ENCODE measurements at regions not wholly inside any gene's neighbourhood (a gene's known extent, or its start where the extent isn't known, plus 50 kb on each side); places are given as distances from the start of the nearest gene placed in this dataset.

DNA sequence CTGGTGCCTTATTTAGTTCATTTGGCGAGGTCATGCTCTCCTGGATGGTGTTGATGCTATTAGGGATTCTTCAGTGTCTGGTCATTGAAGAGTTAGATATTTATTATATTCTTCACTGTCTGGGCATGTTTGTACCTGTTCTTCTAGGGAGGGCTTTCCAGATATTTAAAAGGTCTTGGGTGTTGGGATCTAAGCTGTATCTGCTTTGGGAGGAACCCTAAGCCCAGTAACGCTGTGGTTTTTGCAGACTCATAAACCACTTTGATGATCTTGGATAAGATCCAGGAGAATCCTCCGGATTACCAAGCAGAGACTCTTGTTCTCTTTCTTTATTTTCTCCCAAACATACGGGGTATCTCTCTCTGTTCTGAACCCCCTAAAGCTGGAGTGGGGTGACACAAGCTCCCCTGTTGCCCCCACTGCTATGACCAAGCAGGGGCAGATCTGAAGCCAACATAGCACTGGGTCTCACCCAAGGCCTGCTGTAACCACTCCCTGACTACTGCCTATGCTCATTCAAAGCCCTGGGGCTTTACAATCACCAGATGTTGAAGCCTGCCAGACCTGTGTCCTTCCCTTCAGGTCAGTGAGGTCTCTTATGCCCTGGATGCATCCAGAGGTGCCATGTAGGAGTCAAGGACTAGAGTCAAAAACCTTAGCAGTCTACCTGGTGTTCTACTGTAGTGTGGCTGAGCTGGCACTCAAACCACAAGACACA is 187.6 kb downstream of the GUCY2F start:
- TF ChIP-seq, protein P1, sequence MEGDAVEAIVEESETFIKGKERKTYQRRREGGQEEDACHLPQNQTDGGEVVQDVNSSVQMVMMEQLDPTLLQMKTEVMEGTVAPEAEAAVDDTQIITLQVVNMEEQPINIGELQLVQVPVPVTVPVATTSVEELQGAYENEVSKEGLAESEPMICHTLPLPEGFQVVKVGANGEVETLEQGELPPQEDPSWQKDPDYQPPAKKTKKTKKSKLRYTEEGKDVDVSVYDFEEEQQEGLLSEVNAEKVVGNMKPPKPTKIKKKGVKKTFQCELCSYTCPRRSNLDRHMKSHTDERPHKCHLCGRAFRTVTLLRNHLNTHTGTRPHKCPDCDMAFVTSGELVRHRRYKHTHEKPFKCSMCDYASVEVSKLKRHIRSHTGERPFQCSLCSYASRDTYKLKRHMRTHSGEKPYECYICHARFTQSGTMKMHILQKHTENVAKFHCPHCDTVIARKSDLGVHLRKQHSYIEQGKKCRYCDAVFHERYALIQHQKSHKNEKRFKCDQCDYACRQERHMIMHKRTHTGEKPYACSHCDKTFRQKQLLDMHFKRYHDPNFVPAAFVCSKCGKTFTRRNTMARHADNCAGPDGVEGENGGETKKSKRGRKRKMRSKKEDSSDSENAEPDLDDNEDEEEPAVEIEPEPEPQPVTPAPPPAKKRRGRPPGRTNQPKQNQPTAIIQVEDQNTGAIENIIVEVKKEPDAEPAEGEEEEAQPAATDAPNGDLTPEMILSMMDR (IDR thresholded peaks at IDR 0.05): no peak
- TF ChIP-seq POLR2A (IDR thresholded peaks at IDR 0.05): no peak
- Histone ChIP-seq H3K9me3 (no peaks in the 10 kb centered on the region), H3K4me3 (replicated peaks in 1 of 3) (no peak overlapping the region), H3K36me3 (no peaks in the 10 kb centered on the region), H3K27me3 (no peaks in the 10 kb centered on the region), H3K4me1 (no peaks in the 10 kb centered on the region), H3K27ac (no peak overlapping the region)
- WGBS, 2 donors: 68 to 73% methylated on average over 4 of the region's 4 CpGs
- intact Hi-C loops (cut with DNase I): no loop called here
- no peak for DNase-seq

DNA sequence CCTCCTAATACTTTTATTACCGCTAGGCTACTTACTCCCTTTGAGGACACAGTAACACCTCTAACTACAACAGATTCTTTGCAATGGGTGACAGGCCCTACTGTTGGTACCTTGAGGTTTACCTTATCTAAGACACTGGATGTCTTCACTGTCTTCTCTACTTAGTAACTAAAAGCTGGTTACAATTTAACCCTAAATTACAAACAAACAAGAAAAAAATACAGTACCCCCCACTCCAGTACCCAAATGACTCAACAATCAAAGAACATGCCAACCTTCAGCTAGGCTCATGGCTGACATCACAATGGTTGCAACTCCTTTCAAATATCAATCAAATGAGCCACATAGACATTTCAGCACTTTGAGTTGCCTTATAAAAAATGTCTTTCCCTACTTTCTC is 198.0 kb downstream of the GUCY2F start:
- no peak for DNase-seq
- no peaks in the 10 kb centered on the region for H3K4me1 ChIP-seq
- H3K27ac ChIP-seq: no peak overlapping the region
- H3K4me3 ChIP-seq (replicated peaks in 1 of 3): no peak overlapping the region
- intact Hi-C loops (cut with DNase I): no loop called here
- no peak for TF ChIP-seq POLR2A (IDR thresholded peaks at IDR 0.05)
- TF ChIP-seq, protein P1 (IDR thresholded peaks at IDR 0.05): no peak
- no peaks in the 10 kb centered on the region for H3K36me3 ChIP-seq
- H3K27me3 ChIP-seq: no peaks in the 10 kb centered on the region
- 97 to 100% methylated on average over 1 of the region's 1 CpG for WGBS, 2 donors
- H3K9me3 ChIP-seq: no peaks in the 10 kb centered on the region

DNA sequence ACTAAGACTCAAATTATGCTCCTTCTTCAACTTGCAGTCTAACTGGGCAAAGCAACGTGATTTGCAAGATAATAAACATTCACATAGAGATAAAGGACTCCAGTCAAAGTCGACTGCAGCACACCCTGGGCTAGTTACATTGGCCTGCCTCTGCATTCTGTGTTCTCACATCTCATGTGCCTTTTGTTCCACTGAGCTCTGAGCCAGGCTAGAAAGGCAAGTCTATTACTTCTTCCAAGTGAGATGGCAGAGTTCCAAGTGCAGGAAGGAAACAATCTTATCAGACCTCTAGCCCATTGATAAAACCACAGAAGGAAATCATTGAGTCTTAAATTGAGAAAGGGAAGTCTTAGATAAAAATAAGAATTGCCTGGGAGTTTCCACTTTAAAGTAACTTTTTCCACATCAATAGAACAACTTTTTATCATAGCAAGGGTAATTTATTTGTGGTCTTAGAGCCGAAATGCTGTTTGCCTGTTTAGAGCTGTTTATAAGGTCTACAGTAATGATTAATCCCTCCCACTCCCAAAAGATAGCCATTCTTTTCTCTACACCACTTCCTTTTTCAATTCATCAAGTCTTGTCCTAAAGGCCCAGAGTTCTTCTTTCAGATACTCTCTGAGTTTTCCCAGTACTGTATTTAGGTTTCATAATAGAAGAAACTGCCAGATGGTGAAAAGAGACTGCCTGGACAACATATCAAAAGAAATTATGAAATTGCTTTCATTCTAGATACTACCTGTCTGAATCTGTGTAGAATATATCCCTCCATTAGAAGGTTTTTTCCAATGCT is 200.2 kb downstream of the GUCY2F start:
- intact Hi-C loops (cut with DNase I): no loop called here
- Histone ChIP-seq H3K27me3 (no peaks in the 10 kb centered on the region), H3K27ac (no peak overlapping the region), H3K4me3 (replicated peaks in 1 of 3) (no peak overlapping the region), H3K36me3 (no peaks in the 10 kb centered on the region), H3K9me3 (no peaks in the 10 kb centered on the region), H3K4me1 (no peaks in the 10 kb centered on the region)
- no peak for DNase-seq
- WGBS, 2 donors: 26 to 30% methylated on average over 3 of the region's 3 CpGs
- no peak for TF ChIP-seq POLR2A (IDR thresholded peaks at IDR 0.05)
- TF ChIP-seq, protein P1 (IDR thresholded peaks at IDR 0.05): no peak

DNA sequence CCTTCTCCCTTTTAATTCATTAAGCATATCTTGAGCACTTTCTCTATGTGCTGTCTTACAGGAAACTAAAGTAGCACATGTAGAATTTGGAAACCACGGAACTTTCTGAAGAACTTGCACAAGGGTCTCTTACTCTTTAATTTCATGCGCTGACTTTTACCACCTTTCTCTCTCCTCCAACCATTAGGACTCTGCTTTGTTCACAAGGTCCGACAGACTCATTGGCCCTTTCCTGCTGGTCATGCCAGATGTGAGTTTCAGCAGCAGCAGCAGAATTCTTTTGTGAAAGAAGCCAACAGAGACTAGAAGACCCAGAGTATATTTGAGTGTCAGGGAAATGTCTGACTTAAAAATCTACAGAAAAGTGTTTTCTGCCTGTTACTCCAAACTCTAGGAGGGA is 207.1 kb downstream of the GUCY2F start:
- Histone ChIP-seq H3K27me3 (no peaks in the 10 kb centered on the region), H3K27ac (no peak overlapping the region), H3K36me3 (no peaks in the 10 kb centered on the region), H3K9me3 (no peaks in the 10 kb centered on the region), H3K4me1 (no peaks in the 10 kb centered on the region), H3K4me3 (replicated peaks in 1 of 3) (no peak overlapping the region)
- DNase-seq: no peak
- WGBS, 2 donors: 90 to 98% methylated on average over 3 of the region's 3 CpGs
- TF ChIP-seq, protein P1 (IDR thresholded peaks at IDR 0.05): no peak
- no peak for TF ChIP-seq POLR2A (IDR thresholded peaks at IDR 0.05)
- intact Hi-C loops (cut with DNase I): no loop called here

Data from thyroid gland (tissue), 4 donors.